Neuron (in vitro differentiated cells): ENCODE measurements at regions not wholly inside any gene's neighbourhood (a gene's known extent, or its start where the extent isn't known, plus 50 kb on each side); places are given as distances from the start of the nearest gene placed in this dataset.

Experiments used
- H2AFZ ChIP-seq: one replicate; pipeline ENCODE4 v1.6.1; 2013; ENCODE audit warnings: low read depth, mild to moderate bottlenecking, inconsistent platforms, low read length, moderate library complexity
- H3K27me3 ChIP-seq: one replicate; pipeline ENCODE4 v1.6.1; 2013; ENCODE audit warnings: low read length; ENCODE audit not compliant: insufficient read depth
- H3K36me3 ChIP-seq: one replicate; pipeline ENCODE4 v1.6.1; 2013; ENCODE audit warnings: low read length; ENCODE audit not compliant: insufficient read depth
- H3K4me1 ChIP-seq: one replicate; pipeline ENCODE4 v1.6.1; 2013; ENCODE audit warnings: low read length; ENCODE audit not compliant: insufficient read depth
- H3K4me3 ChIP-seq: 2 replicates; pipeline ENCODE4 v1.5.1; 2013; ENCODE audit warnings: mild to moderate bottlenecking, low read length, moderate library complexity
- H3K9me3 ChIP-seq: one replicate; pipeline ENCODE4 v1.6.1; 2013; ENCODE audit warnings: low read length

DNA sequence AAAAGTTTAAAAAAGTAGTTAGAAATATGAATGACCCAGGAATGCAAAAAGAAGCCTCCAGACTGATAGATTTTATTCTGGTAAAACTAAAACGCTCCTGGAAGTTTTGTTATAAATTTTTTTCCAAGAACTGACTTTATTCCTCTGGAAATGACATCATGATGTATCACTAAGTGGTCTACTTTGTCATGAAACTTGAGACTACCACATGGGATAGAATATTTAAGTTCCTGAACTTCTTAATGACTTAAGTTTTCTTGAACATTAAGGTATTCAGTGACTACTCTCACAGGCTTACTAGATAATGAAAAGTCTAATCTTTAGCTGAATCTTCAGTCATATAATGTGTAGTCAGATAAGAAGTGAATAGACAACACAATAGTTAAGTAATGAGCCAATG, 842.2 kb downstream of the USP25 start:
- Histone ChIP-seq H3K36me3 (peaks cover 2% of the 10 kb centered on the region), H3K4me1 (no peaks in the 10 kb centered on the region), H3K9me3 (no peaks in the 10 kb centered on the region)

DNA sequence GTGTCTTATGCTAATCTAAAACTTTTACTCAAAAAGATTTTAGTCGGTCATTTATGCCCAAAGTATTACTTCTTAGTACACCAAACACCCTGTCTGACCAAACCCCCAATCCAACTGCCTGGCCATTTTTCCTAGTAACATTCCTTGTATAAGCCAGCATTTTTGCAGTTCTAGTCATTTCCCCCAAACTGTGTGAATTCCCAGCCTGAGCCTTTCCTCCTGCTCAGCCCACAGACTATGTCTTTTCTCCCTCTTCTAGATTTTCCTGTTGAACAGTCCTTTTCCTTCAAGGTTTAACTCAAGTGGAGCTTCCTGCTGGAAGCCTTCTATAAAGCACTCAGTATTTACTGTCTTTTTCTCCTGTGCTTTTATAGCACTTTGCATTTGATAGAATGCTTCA, 843.8 kb downstream of the USP25 start:
- H2AFZ ChIP-seq = no peak overlapping the region
- no peaks in the 10 kb centered on the region for H3K9me3 ChIP-seq
- H3K4me1 ChIP-seq = no peaks in the 10 kb centered on the region
- peaks cover 2% of the 10 kb centered on the region for H3K36me3 ChIP-seq
- H3K27me3 ChIP-seq = no peaks in the 10 kb centered on the region
- H3K4me3 ChIP-seq = no peak overlapping the region

More for the DNA sequence above, 842.2 kb downstream of the USP25 start:
- H2AFZ ChIP-seq = no peak overlapping the region
- H3K27me3 ChIP-seq = no peaks in the 10 kb centered on the region
- H3K4me3 ChIP-seq = no peak overlapping the region

DNA sequence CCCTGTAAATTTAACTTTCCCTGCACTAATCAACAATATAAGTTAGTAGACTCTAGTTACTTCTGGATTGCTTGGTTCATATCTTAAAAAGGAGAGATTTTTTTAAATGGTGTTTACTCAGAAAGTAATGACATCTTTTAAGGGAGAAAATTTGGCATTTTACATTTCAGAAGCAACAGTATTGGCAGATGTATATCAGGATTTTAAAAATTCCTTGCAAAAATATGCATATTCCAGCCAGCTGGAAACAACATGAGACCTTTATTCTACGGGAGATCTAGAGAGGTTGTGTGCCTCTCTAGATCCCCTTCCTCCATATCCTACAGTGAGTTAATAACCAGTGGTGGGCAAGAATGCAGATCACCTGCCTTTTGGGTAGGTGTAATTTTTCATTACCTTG, 848.2 kb downstream of the USP25 start:
- H3K4me1 ChIP-seq = peaks cover 8% of the 10 kb centered on the region
- no peaks in the 10 kb centered on the region for H3K36me3 ChIP-seq
- no peaks in the 10 kb centered on the region for H3K27me3 ChIP-seq
- no peak overlapping the region for H3K4me3 ChIP-seq
- H2AFZ ChIP-seq = no peak overlapping the region
- H3K9me3 ChIP-seq = no peaks in the 10 kb centered on the region

DNA sequence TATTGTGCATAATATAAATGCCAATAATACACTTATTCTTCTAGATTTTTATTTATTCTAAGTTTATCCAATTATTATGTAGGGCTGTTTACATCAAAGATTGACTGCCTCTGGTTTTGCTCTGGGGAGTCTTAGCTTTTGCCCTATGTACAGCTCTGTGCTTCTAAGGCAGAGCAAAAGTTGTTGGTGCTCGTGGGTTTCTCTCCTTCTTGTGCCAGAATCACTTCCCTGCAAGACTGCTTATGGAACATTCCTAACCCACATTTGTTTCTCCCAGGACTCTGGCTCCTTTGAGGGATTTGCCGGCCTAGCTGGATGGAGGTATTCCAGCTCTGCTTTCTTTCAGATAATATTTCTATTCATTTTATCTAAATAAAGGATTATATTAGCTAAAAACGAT, 849.1 kb downstream of the USP25 start:
- Histone ChIP-seq H3K27me3 (no peaks in the 10 kb centered on the region), H3K36me3 (no peaks in the 10 kb centered on the region), H3K4me3 (no peak overlapping the region), H3K9me3 (no peaks in the 10 kb centered on the region), H3K4me1 (peaks cover 8% of the 10 kb centered on the region), H2AFZ (no peak overlapping the region)

DNA sequence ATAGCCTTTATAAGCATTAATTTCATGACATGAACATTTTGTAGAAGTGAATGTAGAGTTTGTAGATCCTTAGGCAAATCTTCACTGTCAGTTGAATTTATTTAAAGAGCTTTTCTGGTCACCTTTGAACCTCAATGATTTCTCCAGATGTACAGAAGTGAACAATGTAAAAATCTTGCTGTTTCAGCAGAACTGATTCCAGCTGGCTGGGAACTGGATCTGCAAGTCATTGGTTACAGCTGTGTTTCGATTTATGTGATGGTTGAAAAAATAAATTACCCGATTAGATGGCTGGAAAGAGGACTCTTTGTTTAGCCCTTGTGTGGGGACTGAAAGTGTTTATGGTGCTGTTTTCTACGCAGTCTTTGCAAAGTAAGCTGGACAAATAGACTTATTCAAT, 849.8 kb downstream of the USP25 start:
- no peaks in the 10 kb centered on the region for H3K36me3 ChIP-seq
- H2AFZ ChIP-seq = no peak overlapping the region
- no peaks in the 10 kb centered on the region for H3K9me3 ChIP-seq
- H3K4me3 ChIP-seq = no peak overlapping the region
- H3K4me1 ChIP-seq = peaks cover 8% of the 10 kb centered on the region
- H3K27me3 ChIP-seq = no peaks in the 10 kb centered on the region

DNA sequence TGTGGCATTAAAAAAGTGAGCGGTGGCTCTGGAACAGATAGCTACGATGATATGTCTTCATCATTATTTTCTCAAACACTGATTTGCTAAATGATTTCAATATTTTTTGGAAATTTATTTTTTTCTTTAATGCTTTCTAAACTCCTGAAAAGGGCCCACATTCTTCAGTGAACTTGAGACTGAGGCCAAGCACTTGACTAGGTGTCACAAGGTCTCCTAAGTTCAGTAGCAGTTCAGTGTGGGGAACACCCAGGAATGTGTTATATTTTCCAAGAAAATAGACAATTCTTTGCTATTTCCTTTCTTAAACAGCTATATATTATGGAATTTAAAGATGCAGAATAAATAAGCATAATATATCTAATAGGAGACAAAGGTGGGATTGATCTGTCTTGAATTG, 850.9 kb downstream of the USP25 start:
- no peak overlapping the region for H2AFZ ChIP-seq
- no peaks in the 10 kb centered on the region for H3K27me3 ChIP-seq
- H3K9me3 ChIP-seq = no peaks in the 10 kb centered on the region
- H3K4me3 ChIP-seq = no peak overlapping the region
- H3K4me1 ChIP-seq = peaks cover 8% of the 10 kb centered on the region
- H3K36me3 ChIP-seq = no peaks in the 10 kb centered on the region

DNA sequence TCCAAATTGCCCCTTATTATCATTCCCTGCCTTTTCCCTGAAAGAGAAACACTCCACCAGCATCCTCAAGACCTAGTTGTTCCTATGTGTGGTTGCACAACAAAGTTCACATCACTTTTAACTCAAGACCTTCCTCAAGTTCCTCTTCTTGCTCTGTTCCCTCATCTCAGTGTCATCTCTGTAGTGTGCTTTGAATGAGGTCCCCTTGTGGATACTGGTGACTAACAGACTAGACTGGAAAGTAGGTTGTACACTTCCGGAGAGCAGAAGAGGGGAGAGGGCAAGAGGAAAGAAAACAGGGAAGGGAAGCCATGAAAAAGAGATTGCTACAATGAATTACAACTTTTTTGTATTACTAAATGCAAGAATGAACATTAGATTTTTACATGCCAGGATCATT, 853.8 kb downstream of the USP25 start:
- H2AFZ ChIP-seq = no peak overlapping the region
- H3K4me3 ChIP-seq = no peak overlapping the region
- H3K36me3 ChIP-seq = no peaks in the 10 kb centered on the region
- H3K4me1 ChIP-seq = peaks cover 30% of the 10 kb centered on the region
- H3K27me3 ChIP-seq = no peaks in the 10 kb centered on the region
- H3K9me3 ChIP-seq = no peaks in the 10 kb centered on the region

DNA sequence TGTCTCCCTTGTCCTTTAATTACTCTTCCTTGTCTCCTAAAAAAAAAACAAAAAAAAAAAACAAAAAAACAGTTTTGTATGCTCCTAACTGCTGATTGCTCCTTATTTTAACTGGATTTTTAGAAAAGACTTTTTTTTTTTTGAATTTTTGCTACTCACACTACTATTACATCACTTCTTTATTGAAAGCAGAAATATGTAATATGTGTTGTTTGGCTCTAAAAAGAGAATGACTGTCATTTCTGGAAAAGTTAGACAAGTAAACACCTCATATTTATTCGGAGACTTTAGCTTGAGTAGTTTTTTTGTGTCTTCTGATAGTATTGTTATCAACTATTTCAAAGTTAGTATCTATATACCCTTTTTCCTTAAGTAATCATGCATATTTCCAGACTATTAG, 855.0 kb downstream of the USP25 start:
- peaks cover 35% of the 10 kb centered on the region for H3K4me1 ChIP-seq
- H2AFZ ChIP-seq = no peak overlapping the region
- no peaks in the 10 kb centered on the region for H3K9me3 ChIP-seq
- no peaks in the 10 kb centered on the region for H3K27me3 ChIP-seq
- no peak overlapping the region for H3K4me3 ChIP-seq
- no peaks in the 10 kb centered on the region for H3K36me3 ChIP-seq

DNA sequence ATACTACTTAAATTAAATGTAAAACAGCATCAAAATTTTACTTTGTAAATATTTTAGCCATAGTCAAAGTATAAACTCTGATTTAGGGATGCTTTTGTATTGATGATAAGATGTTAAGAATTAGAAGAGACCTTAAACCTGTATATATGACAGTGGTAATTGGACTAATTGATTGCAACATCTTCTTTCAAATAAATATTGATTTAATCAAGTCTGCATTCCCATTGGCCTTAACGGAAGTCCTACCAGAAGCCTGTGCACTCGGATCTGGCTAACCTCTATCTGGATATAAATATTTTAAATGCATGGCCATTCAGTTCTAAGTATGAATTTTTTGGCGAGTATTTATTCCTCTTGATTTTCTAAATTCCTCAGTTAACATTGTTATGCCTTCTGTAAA, 856.1 kb downstream of the USP25 start:
- Histone ChIP-seq H3K27me3 (no peaks in the 10 kb centered on the region), H2AFZ (no peak overlapping the region), H3K9me3 (no peaks in the 10 kb centered on the region), H3K4me1 (peaks cover 31% of the 10 kb centered on the region), H3K36me3 (no peaks in the 10 kb centered on the region), H3K4me3 (no peak overlapping the region)

DNA sequence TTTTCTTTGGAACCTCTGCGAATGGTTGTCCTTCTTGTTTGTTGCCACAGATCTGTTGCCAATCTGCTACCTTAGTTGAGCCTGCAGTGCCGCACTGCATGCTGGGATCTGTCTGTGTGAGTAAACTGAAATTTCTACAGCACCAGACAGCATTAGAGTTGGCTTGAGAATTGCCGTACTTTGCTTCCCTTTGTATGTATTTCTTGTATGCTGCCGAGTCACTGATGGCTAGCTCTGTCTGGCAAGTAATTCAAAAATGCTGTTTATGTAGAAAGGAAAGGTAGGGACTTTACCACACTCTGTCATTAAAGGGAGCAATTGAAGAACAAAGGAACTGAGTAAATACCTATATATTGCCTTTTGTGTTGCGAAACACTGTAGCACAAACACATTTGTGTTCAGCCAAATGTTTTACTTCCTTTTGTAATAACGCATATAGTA, 857.4 kb downstream of the USP25 start:
- H3K4me1 ChIP-seq = peaks cover 33% of the 10 kb centered on the region
- H3K4me3 ChIP-seq = no peak overlapping the region
- H2AFZ ChIP-seq = no peak overlapping the region

DNA sequence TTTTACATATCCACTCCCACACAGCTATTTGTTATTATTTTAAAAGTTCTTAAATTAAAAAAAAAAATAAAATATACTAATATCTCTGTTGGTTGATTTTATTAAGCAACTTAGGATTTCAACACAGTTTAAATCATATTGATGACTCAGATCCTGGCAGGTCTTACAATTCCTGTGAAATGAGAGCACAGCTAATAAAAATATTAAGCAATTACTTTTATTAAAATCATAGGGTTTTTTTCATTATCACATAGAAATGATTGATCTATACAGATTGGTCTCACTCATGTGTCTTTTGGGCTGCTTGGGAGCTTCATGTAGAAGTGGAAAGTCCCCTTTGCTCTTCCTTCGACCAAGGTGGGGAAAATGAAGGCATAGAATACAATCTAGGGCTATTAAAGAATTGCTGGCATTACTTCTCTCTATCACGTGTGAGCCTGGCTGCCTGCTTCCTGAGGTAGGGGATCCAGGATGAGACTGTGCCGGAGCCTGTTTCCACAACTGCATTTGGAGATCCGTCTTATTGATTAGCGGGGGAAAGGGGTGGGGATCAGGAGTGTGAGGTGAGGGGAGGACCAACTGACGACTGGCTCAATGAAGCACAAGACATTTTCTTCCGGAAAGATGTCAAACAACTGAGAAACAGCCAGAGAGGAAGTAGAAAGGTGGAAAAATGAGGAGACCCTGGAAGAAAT, 858.0 kb downstream of the USP25 start:
- H3K9me3 ChIP-seq = no peaks in the 10 kb centered on the region
- H3K27me3 ChIP-seq = no peaks in the 10 kb centered on the region
- H3K4me1 ChIP-seq = peaks cover 39% of the 10 kb centered on the region
- no peaks in the 10 kb centered on the region for H3K36me3 ChIP-seq
- peak overlapping the region; percentile 17 for H3K4me3 ChIP-seq
- no peak overlapping the region for H2AFZ ChIP-seq

More for the DNA sequence above, 857.4 kb downstream of the USP25 start:
- Histone ChIP-seq H3K9me3 (no peaks in the 10 kb centered on the region), H3K36me3 (no peaks in the 10 kb centered on the region), H3K27me3 (no peaks in the 10 kb centered on the region)

DNA sequence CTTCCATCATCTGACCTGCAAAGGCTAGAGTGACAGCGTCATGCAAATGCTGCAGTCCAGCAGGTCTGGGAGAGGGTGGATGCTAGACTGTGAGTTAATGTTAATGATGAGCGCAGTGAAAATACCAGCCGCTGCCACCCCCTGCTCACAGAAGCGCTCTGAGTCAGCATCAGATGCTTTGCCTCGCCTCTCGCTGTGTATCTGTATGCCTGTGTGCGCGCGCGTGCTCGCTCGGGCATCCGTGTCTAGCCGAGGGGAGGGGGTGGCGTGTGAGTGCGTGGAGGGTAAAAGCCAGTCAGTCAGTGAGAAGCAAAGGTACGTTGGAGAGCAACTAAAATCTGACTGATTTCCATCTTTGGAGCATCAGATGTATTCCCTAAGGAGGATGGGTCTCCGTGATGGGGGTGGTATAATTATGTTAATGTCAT, 858.7 kb downstream of the USP25 start:
- Histone ChIP-seq H3K36me3 (no peaks in the 10 kb centered on the region), H3K4me3 (peak overlapping the region; percentile 17), H2AFZ (no peak overlapping the region), H3K27me3 (no peaks in the 10 kb centered on the region), H3K9me3 (no peaks in the 10 kb centered on the region), H3K4me1 (peaks cover 41% of the 10 kb centered on the region)

DNA sequence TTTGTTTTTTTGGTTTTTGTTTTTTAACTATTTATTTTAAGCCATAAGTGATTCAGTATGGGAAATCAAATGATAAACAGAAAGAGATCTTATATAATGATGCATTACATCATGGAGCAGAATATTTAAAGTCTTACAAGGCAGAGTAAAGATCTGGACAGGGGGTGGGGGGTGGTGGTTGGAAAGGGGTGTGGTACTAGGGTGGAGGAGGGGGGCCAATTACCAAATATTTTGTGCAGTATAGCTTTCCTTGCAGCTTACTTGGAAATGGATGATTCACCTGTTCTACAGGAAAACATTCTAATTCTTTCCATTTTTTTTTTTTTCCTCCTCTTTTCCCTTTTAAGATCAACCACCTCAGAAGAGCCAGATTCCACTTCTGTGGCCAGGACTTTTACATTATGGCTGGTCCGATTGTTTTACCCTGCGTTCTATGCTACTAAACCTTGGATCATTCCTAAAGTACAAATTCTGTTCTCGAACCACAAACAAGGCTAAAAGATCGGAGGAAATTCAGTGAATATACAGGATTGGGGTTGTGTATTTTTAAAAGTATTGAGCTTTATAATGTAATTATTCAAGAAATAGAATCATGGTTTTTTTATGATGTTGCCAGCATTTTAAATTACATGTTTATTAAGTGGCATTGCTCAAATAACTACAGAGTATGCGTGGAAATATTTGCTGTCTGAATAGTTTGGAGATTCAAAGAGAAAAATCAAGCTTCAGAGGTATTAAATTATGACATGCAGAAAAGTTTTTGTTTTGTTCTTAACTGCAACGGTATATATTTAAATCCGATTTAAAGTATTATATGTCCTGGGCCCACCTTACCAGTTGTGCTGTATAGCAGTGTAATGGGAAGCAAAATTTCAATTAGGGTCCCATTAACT, 859.5 kb downstream of the USP25 start:
- H3K9me3 ChIP-seq = no peaks in the 10 kb centered on the region
- H3K4me1 ChIP-seq = peaks cover 41% of the 10 kb centered on the region
- H3K27me3 ChIP-seq = no peaks in the 10 kb centered on the region
- no peaks in the 10 kb centered on the region for H3K36me3 ChIP-seq
- peak overlapping the region; percentile 17 for H3K4me3 ChIP-seq
- no peak overlapping the region for H2AFZ ChIP-seq
